AG04449 (cell line): ENCODE measurements at regions not wholly inside any gene's neighbourhood (a gene's known extent, or its start where the extent isn't known, plus 50 kb on each side); places are given as distances from the start of the nearest gene placed in this dataset.

Source experiments
- CTCF ChIA-PET: fragments of 350-600 bp; formaldehyde crosslinking; extraction: SDS; loops from one replicate; lab custom pipeline; 2021; ENCODE audit warnings: antibody characterized with exemption; lab: Yijun Ruan, JAX
- POLR2A ChIA-PET: fragments of 400-600, 350-600 bp; formaldehyde crosslinking; extraction: SDS; loops from one replicate; lab custom pipeline; 2020; ENCODE audit warnings: antibody characterized with exemption, inconsistent platforms; lab: Yijun Ruan, JAX
- DNase-seq: peaks from one replicate; pipeline ENCODE4 v3.0.0-alpha.2; 2010; ENCODE audit warnings: low read depth, low spot score
- H3K4me3 ChIP-seq: 2 replicates; pipeline ENCODE4 v1.5.1; 2011; ENCODE audit warnings: low read depth, mild to moderate bottlenecking, control low read depth, low read length
- CTCF ChIP-seq: IDR thresholded peaks from one replicate; pipeline ENCODE4 v1.5.1; 2011; ENCODE audit warnings: mild to moderate bottlenecking, moderate library complexity, low read length, control low read depth, inconsistent platforms; ENCODE audit not compliant: insufficient read depth; ENCODE audit errors: missing control alignments

GRCh38 chr21:15319727-15320126 is 254.9 kb upstream of the NRIP1 start:
- no peak overlapping the region for H3K4me3 ChIP-seq
- POLR2A ChIA-PET, result no interaction called here
- TF ChIP-seq CTCF, result no peak
- no peak for DNase-seq
- CTCF ChIA-PET, result no interaction called here

- POLR2A ChIA-PET, result no interaction called here
- CTCF ChIA-PET, result no interaction called here
- no peak for TF ChIP-seq CTCF
- no peak overlapping the region for H3K4me3 ChIP-seq
- no peak for DNase-seq
These were observed 259.7 kb upstream of the NRIP1 start for GRCh38 chr21:15324542-15324941.

GRCh38 chr21:15326032-15326867 is 261.4 kb upstream of the NRIP1 start:
- DNase-seq, result no peak
- ChIA-PET POLR2A (no interaction called here), CTCF (no interaction called here)

GRCh38 chr21:15327637-15328265 is 263.0 kb upstream of the NRIP1 start:
- ChIA-PET POLR2A (no interaction called here), CTCF (no interaction called here)
- no peak for DNase-seq
- H3K4me3 ChIP-seq, result no peak overlapping the region
- TF ChIP-seq CTCF, result no peak

More at GRCh38 chr21:15326032-15326867, 261.4 kb upstream of the NRIP1 start:
- no peak for TF ChIP-seq CTCF
- no peak overlapping the region for H3K4me3 ChIP-seq

- no peak for TF ChIP-seq CTCF
- POLR2A ChIA-PET, result no interaction called here
- no peak for DNase-seq
- CTCF ChIA-PET, result no interaction called here
- H3K4me3 ChIP-seq, result no peak overlapping the region
These were observed 264.4 kb upstream of the NRIP1 start for GRCh38 chr21:15329191-15329590.

- CTCF ChIA-PET, result no interaction called here
- DNase-seq, result no peak
- TF ChIP-seq CTCF, result no peak
- H3K4me3 ChIP-seq, result no peak overlapping the region
- POLR2A ChIA-PET, result no interaction called here
These were observed 266.1 kb upstream of the NRIP1 start for GRCh38 chr21:15330872-15331271.
